ENCODE measurements at regions not wholly inside any gene's neighbourhood (a gene's known extent, or its start where the extent isn't known, plus 50 kb on each side); places are given as distances from the start of the nearest gene placed in this dataset.

DNA sequence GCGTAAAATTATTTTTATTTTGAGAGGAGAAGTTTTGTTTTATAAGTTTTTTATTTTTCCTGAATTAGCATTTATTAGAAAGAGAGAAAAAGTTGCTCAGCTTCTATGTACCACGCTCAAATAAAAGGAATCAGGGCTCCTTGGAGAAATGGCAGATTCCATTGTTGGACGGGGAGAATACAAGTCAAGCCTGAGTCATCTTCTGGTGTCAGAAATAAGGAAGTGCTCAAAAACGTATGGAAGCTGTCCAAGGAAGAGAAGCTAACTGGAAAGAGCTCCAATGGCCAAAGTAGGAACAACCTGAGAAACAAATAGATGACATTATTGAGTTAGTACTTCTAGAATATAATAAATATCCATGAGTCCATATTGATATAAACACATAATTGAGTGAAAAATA is 89.3 kb upstream of the NEIL3 start:
- ATAC-seq = no peak
- TF ChIP-seq CTCF (IDR thresholded peaks at IDR 0.05) = no peak

GRCh38 chr4:177222781-177223180 is 86.9 kb upstream of the NEIL3 start:
- H3K27me3 ChIP-seq (ENCODE audit: insufficient read depth in 3 of 3, low read length in 2 of 3) = no peaks in the 10 kb centered on the region
- ATAC-seq = no peak
- H3K4me1 ChIP-seq = no peaks in the 10 kb centered on the region
- 54 to 65% (median 54%) methylated on average over 2 of the region's 2 CpGs for WGBS, 3 donors
- TF ChIP-seq CTCF (IDR thresholded peaks at IDR 0.05) = no peak
- no peaks in the 10 kb centered on the region for H3K36me3 ChIP-seq (ENCODE audit: insufficient read depth in 1 of 2, low read depth in 1 of 2)
- no peak overlapping the region for H3K27ac ChIP-seq
- DNase-seq = no peak
- intact Hi-C loops (cut with DNase I) = no loop called here
- no peaks in the 10 kb centered on the region for H3K9me3 ChIP-seq
- no peak overlapping the region for H3K4me3 ChIP-seq

More for the DNA sequence above, 89.3 kb upstream of the NEIL3 start:
- H3K4me3 ChIP-seq = no peak overlapping the region
- no peaks in the 10 kb centered on the region for H3K4me1 ChIP-seq
- intact Hi-C loops (cut with DNase I) = no loop called here
- 54 to 66% (median 59%) methylated on average over 4 of the region's 4 CpGs for WGBS, 3 donors
- H3K9me3 ChIP-seq = no peaks in the 10 kb centered on the region
- H3K27me3 ChIP-seq (ENCODE audit: insufficient read depth in 3 of 3, low read length in 2 of 3) = no peaks in the 10 kb centered on the region
- no peaks in the 10 kb centered on the region for H3K36me3 ChIP-seq (ENCODE audit: insufficient read depth in 1 of 2, low read depth in 1 of 2)
- H3K27ac ChIP-seq = no peak overlapping the region
- no peak for DNase-seq

- no peak for ATAC-seq
- no peaks in the 10 kb centered on the region for H3K36me3 ChIP-seq (ENCODE audit: insufficient read depth in 1 of 2, low read depth in 1 of 2)
- H3K9me3 ChIP-seq = no peaks in the 10 kb centered on the region
- intact Hi-C loops (cut with DNase I) = no loop called here
- WGBS, 3 donors = 67 to 78% (median 72%) methylated on average over 1 of the region's 1 CpG
- DNase-seq = no peak
- no peaks in the 10 kb centered on the region for H3K27me3 ChIP-seq (ENCODE audit: insufficient read depth in 3 of 3, low read length in 2 of 3)
- no peaks in the 10 kb centered on the region for H3K4me1 ChIP-seq
- no peak for TF ChIP-seq CTCF (IDR thresholded peaks at IDR 0.05)
- H3K4me3 ChIP-seq = no peak overlapping the region
- no peak overlapping the region for H3K27ac ChIP-seq
Observed at GRCh38 chr4:177225605-177226004, 84.1 kb upstream of the NEIL3 start.

- H3K4me1 ChIP-seq = no peaks in the 10 kb centered on the region
- no peaks in the 10 kb centered on the region for H3K36me3 ChIP-seq (ENCODE audit: insufficient read depth in 1 of 2, low read depth in 1 of 2)
- ATAC-seq = no peak
- no peak overlapping the region for H3K4me3 ChIP-seq
- intact Hi-C loops (cut with DNase I) = no loop called here
- 86 to 94% (median 93%) methylated on average over 20 to 21 of the region's 21 CpGs for WGBS, 3 donors
- no peak overlapping the region for H3K27ac ChIP-seq
- DNase-seq = no peak
- TF ChIP-seq CTCF (IDR thresholded peaks at IDR 0.05) = no peak
- H3K9me3 ChIP-seq = no peaks in the 10 kb centered on the region
- no peaks in the 10 kb centered on the region for H3K27me3 ChIP-seq (ENCODE audit: insufficient read depth in 3 of 3, low read length in 2 of 3)
Observed at GRCh38 chr4:177227636-177228035, 82.0 kb upstream of the NEIL3 start.

- no peak overlapping the region for H3K27ac ChIP-seq
- 58 to 77% (median 67%) methylated on average over 4 of the region's 4 CpGs for WGBS, 3 donors
- intact Hi-C loops (cut with DNase I) = no loop called here
- no peaks in the 10 kb centered on the region for H3K36me3 ChIP-seq (ENCODE audit: insufficient read depth in 1 of 2, low read depth in 1 of 2)
- H3K4me3 ChIP-seq = peak overlapping the region; percentile 39
- ATAC-seq (no peak), DNase-seq (no peak)
- no peaks in the 10 kb centered on the region for H3K27me3 ChIP-seq (ENCODE audit: insufficient read depth in 3 of 3, low read length in 2 of 3)
- H3K9me3 ChIP-seq = no peaks in the 10 kb centered on the region
- no peak for TF ChIP-seq CTCF (IDR thresholded peaks at IDR 0.05)
- no peaks in the 10 kb centered on the region for H3K4me1 ChIP-seq
Observed at GRCh38 chr4:177228599-177228998, 81.1 kb upstream of the NEIL3 start.

Measured in psoas muscle (tissue), 7 donors.